NCI-H2029 (cell line): ENCODE measurements at regions not wholly inside any gene's neighbourhood (a gene's known extent, or its start where the extent isn't known, plus 50 kb on each side); places are given as distances from the start of the nearest gene placed in this dataset.

Experiments
- DNase-seq: peaks from one replicate; lab custom pipeline; 2025; lab: John Stamatoyannopoulos, UW

GRCh38 chr12:103097496-103097895 lies 140.0 kb downstream of the ASCL1 start:
- DNase-seq, result no peak

- DNase-seq, result no peak
These were observed 142.9 kb downstream of the ASCL1 start for GRCh38 chr12:103100257-103100831.

GRCh38 chr12:103102225-103102744 lies 144.8 kb downstream of the ASCL1 start:
- no peak for DNase-seq

- no peak for DNase-seq
These were observed 148.6 kb downstream of the ASCL1 start for GRCh38 chr12:103105971-103106597.

- DNase-seq, result no peak
These were observed 152.4 kb downstream of the ASCL1 start for GRCh38 chr12:103109861-103110260.

- DNase-seq, result no peak
These were observed 157.0 kb downstream of the ASCL1 start for GRCh38 chr12:103114296-103115055.

GRCh38 chr12:103128862-103129501 lies 171.5 kb downstream of the ASCL1 start:
- no peak for DNase-seq

- no peak for DNase-seq
These were observed 173.1 kb downstream of the ASCL1 start for GRCh38 chr12:103130564-103130963.

- no peak for DNase-seq
These were observed 181.1 kb downstream of the ASCL1 start for GRCh38 chr12:103138538-103138937.

- no peak for DNase-seq
These were observed 182.4 kb downstream of the ASCL1 start for GRCh38 chr12:103139876-103140275.

- DNase-seq, result no peak
These were observed 182.8 kb downstream of the ASCL1 start for GRCh38 chr12:103140286-103140685.

- no peak for DNase-seq
These were observed 186.8 kb downstream of the ASCL1 start for GRCh38 chr12:103144278-103144677.

- DNase-seq, result no peak
These were observed 203.1 kb downstream of the ASCL1 start for GRCh38 chr12:103160622-103161021.

GRCh38 chr12:103161582-103162362 lies 204.3 kb downstream of the ASCL1 start:
- DNase-seq, result no peak

GRCh38 chr12:103166949-103167348 lies 209.5 kb downstream of the ASCL1 start:
- no peak for DNase-seq

- no peak for DNase-seq
These were observed 215.1 kb downstream of the ASCL1 start for GRCh38 chr12:103172447-103173112.

GRCh38 chr12:103175625-103176024 lies 218.2 kb downstream of the ASCL1 start:
- no peak for DNase-seq

GRCh38 chr12:103177639-103178255 lies 220.3 kb downstream of the ASCL1 start:
- no peak for DNase-seq

GRCh38 chr12:103178366-103179080 lies 221.0 kb downstream of the ASCL1 start:
- DNase-seq, result no peak
